BE2C (cell line): ENCODE measurements at regions not wholly inside any gene's neighbourhood (a gene's known extent, or its start where the extent isn't known, plus 50 kb on each side); places are given as distances from the start of the nearest gene placed in this dataset.

ENCODE experiments used
- DNase-seq: peaks from one replicate; pipeline ENCODE4 v3.0.0-alpha.2; 2020
- H3K27me3 ChIP-seq: fragments of 250-450 bp; sonication (Bioruptor Pico); 2 replicates; pipeline ENCODE4 v1.5.1; 2020; ENCODE audit warnings: mild to moderate bottlenecking
- H3K36me3 ChIP-seq: fragments of 250-450 bp; sonication (Bioruptor Pico); 2 replicates; pipeline ENCODE4 v1.5.1; 2020; ENCODE audit warnings: mild to moderate bottlenecking
- H3K4me1 ChIP-seq: fragments of 250-450 bp; sonication (Bioruptor Pico); 2 replicates; pipeline ENCODE4 v1.5.1; 2020
- H3K4me3 ChIP-seq: 2 replicates; pipeline ENCODE4 v1.5.1; 2011; ENCODE audit warnings: low read depth, low read length
- H3K9me3 ChIP-seq: fragments of 250-450 bp; sonication (Bioruptor Pico); 2 replicates; pipeline ENCODE4 v1.5.1; 2020
- CTCF ChIP-seq: IDR thresholded peaks from 2 replicates; pipeline ENCODE4 v1.5.1; 2012; ENCODE audit warnings: mild to moderate bottlenecking, low read depth, low read length

- Histone ChIP-seq H3K9me3 (no peaks in the 10 kb centered on the region), H3K4me3 (no peak overlapping the region), H3K4me1 (peaks cover 17% of the 10 kb centered on the region), H3K36me3 (no peaks in the 10 kb centered on the region), H3K27me3 (no peaks in the 10 kb centered on the region)
- no peak for TF ChIP-seq CTCF
- DNase-seq, result no peak
Measured at GRCh38 chr17:77593081-77593480, 365.4 kb upstream of the TNRC6C start.

DNA sequence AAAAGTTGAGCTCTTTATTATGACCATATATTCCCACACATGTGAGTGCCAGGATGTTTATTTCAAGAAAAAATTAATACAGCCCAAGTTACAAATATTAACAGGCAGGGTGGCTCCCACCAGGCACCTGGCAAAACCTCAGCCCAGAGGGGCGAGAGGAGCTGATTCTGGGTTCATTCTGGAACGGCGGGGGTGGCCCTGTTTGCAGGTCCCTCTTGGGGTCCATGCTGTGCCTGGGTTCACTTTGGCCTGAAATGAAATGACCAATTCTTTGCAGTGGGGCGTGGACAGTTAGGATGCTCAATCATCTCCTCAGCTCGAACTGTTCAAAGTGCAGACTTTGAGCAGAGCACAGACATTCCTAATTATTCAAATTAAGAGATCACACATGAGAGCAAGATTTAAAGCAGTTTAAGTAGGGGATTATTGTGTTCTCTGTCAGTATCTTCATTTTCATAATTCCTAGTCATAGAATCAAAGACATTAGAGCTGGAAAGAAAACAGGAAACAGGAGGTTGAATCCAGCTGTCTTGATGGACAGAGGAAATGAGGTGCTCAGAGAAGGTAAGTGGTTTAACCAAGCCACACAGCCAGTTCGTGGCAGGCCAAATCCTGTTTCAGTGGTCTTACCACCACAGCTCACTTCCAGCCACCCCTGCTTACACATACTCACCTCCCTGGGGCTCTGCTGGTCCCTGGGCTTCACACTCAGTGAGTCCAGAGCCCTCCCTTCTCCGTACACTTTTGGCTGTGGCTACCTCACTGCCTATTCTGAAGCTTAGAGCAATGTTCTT lies 363.9 kb upstream of the TNRC6C start:
- H3K4me1 ChIP-seq, result peaks cover 17% of the 10 kb centered on the region
- H3K9me3 ChIP-seq, result no peaks in the 10 kb centered on the region
- H3K4me3 ChIP-seq, result no peak overlapping the region
- no peaks in the 10 kb centered on the region for H3K27me3 ChIP-seq
- peak; percentile 4 for DNase-seq
- no peaks in the 10 kb centered on the region for H3K36me3 ChIP-seq
- no peak for TF ChIP-seq CTCF

DNA sequence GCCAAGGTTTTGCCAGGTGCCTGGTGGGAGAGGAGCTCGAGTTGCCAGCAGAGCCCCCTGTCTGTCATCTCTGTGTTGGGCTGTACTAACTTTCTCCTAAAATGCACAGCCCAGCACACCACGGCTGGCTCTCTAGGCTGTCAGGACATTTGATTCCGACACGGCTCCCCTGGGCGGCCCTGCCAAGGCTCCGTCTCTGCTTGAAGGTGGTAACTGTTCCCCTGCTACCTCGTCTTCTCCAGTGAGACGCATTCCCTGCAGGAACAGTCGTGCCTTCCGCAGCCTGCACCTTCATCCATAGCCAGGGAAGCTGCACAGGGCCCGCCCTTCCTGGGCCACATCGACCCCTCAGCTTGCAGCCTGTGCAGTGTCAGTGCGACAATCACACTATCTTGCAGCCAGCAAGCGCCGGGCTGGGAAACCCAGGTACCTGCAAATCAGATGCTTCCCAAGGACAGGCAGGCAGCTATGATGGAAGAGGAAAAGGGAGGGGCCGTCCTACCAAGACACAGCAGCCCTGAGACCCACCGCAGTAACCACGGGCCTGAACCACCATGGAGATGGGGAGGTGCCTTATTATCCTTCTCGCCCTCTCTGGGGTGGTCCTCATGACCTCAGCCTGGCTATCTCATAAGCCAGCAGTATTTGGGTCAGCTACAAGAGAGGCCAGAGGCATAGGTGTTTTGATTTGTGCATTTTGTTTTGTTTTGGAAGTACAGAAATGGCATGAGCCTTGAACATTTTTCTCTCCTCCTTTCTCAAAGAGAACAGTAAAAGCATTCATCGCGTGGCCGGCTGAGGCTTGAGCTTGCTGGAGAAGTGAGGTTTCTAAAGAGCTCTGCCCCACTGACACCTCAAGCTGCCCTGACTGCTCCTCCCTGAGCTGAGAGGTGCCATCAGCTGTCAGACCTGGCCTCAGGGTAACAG lies 361.7 kb upstream of the TNRC6C start:
- H3K27me3 ChIP-seq, result no peaks in the 10 kb centered on the region
- 0 out of 2 replicates have a peak, but pooled peaks have one; percentile 11 for TF ChIP-seq CTCF

DNA sequence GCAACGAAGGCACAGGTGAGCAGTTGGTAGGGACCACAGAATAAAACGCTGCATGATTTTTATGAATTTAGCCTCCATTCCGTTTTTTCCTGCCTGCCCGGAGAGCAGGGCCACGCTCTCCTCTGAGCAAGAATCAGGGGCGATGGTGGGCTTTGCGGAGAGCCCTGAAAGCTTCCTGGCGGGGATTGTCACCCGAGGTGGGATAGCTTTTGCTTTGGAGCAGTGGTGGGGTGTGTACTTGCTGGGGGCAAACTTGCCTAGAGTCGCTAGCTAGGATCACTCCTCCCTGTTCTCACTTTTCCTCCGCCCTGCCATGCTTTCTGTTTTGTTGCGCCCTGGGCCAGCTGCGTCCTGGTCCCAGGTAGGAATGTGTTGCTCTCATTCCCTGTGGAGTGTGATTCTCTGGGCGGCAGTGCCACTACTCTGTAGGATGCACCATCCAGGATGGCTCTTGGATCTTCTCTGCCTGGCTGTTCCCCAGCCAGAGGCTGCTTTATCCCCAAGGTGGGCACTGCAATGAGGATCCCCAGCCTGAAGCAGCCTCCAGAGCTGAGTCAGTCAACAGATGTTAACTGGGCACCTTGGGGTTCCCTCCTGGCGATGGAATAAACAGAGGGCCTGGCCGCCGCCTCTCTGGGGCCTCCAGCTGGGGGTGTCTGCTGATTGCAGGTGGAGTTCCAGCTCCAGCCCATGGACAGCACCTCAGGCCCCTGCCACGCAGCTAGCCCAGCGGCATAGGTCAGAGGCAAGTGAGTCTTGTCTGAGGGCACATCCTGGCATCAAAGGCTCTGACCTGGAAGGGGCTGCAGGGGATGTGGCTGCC lies 360.9 kb upstream of the TNRC6C start:
- H3K36me3 ChIP-seq, result no peaks in the 10 kb centered on the region
- DNase-seq, result no peak
- H3K4me3 ChIP-seq, result no peak overlapping the region
- H3K27me3 ChIP-seq, result no peaks in the 10 kb centered on the region
- TF ChIP-seq CTCF, result no peak
- H3K9me3 ChIP-seq, result no peaks in the 10 kb centered on the region
- H3K4me1 ChIP-seq, result peaks cover 6% of the 10 kb centered on the region

More for the DNA sequence above, 361.7 kb upstream of the TNRC6C start:
- peaks cover 10% of the 10 kb centered on the region for H3K4me1 ChIP-seq
- H3K4me3 ChIP-seq, result no peak overlapping the region
- no peak for DNase-seq
- no peaks in the 10 kb centered on the region for H3K36me3 ChIP-seq
- H3K9me3 ChIP-seq, result no peaks in the 10 kb centered on the region

DNA sequence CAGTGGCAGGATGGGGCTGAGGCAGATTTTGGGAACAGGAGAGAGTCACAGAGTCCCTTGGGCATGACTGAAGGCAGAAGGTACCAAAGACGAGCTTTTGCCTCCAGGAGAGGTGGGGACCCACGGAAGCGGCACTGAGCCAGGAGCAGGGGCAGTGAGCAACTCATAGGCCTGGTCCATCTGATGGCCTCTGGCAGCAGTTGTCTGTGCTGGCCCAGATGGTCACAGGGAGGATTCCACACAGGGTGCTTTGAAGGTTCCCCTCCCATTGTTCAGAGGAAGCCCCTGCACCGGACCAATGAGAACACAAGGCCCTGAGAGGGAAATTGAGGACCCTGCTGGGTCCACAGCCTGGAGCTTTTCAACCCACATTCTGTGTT lies 360.3 kb upstream of the TNRC6C start:
- peaks cover 2% of the 10 kb centered on the region for H3K4me1 ChIP-seq
- no peaks in the 10 kb centered on the region for H3K36me3 ChIP-seq
- no peaks in the 10 kb centered on the region for H3K9me3 ChIP-seq
- DNase-seq, result no peak
- no peak overlapping the region for H3K4me3 ChIP-seq
- no peak for TF ChIP-seq CTCF
- no peaks in the 10 kb centered on the region for H3K27me3 ChIP-seq
